GM18907 (cell line): ENCODE measurements at regions not wholly inside any gene's neighbourhood (a gene's known extent, or its start where the extent isn't known, plus 50 kb on each side); places are given as distances from the start of the nearest gene placed in this dataset.
A peak's percentile ranks its signal among the peaks of the same experiment; 100 is the strongest.
"Not testable (repeated sequence)": the region's sequence is repeated elsewhere in the genome, so short reads cannot be mapped to it uniquely, and the experiment has no call there.

Experiments
- ATAC-seq: cut with Tn5 transposase; IDR thresholded peaks from one replicate; pipeline ENCODE4 v1.9.1; 2021; ENCODE audit warnings: mild to moderate bottlenecking, moderate library complexity; ENCODE audit not compliant: unreplicated experiment

DNA sequence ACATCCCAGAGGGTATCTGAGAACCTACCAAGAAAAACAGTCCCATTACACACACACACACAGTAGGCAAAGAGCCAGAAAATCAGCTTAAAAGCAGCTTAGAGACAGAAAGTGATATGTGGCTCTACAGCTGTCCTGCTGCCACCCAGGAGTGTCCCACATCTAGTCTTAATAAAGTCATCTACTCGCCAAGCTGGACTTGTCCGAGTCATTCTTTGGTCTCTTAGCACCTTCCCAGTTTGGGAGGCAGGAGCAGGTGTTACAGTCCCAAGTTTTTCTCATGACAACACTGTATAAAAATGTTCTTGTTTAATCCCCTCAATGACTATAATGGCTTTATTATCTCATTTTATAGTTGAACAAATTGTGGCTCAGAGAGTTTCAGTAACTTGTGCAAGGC is 252.5 kb upstream of the CASK start:
- no peak for ATAC-seq

DNA sequence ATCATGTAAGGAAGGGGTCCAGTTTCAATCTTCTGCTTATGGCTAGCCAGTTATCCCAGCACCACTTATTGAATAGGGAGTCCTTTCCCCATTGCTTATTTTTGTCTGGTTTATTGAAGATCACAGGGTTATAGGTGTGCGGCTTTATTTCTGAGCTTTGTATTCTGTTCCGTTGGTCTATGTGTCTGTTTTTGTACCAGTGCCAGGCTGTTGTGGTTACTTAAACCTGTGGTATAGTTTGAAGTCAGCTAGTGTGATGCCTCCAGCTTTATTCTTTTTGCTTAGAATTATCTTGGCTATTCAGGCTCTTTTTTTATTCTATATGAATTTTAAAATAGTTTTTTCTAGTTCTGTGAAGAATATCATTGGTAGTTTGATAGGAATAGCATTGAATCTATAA is 234.6 kb upstream of the CASK start:
- not testable (repeated sequence) for ATAC-seq

DNA sequence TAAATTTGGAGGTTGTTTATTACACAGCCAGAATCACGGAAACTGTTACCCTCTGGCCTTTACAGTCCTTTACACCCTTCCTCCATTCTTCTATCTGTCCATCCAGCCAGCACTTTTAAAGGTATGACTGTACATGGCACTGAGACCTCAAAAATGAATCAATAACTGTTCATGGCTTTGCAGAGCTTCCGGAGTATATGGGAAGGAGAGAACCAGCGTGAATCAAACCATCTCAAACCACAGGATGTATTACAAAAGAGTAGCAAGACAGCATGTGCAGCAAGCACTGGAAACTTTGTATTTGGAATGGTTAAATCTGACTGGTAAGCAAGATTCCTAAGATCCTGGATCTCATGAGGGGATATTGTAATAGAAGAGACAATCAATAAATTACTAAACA is 228.5 kb upstream of the CASK start:
- ATAC-seq: no peak

DNA sequence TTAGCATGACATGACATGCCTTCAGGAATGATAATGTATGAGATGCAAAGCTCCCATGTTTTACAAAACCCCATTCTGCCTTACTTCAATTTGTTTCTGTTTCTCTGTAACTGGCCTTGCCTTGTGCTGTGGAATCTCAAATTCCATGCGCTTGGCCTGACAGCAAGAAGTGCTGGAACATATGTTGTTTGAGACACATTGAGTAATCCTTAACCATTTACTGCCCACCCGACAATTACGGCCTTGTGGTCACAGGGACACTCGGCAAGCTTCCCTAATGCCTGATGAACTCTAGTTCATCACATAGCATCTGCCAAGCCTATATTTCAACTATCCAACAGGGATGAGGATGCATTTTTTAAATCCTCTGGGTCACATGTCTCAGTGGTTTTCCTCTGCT is 226.4 kb upstream of the CASK start:
- ATAC-seq: no peak

DNA sequence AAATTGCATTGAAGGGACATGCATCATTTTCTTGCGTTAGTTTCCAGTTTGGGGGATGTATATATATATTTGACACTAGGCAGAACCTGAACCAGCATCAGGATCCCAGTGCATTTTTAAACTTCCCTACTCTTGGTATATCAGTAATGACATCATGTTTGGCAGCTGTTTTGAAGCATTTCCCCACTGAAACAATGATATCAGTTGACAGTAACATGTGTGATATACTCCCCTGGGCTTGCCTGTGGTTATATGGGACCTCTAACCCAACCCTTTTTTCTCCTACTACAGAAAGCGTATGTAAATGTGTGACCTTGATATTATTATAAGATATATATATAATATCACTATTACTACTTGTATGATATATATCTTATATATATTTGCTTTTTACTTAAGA is 225.9 kb upstream of the CASK start:
- ATAC-seq: no peak

DNA sequence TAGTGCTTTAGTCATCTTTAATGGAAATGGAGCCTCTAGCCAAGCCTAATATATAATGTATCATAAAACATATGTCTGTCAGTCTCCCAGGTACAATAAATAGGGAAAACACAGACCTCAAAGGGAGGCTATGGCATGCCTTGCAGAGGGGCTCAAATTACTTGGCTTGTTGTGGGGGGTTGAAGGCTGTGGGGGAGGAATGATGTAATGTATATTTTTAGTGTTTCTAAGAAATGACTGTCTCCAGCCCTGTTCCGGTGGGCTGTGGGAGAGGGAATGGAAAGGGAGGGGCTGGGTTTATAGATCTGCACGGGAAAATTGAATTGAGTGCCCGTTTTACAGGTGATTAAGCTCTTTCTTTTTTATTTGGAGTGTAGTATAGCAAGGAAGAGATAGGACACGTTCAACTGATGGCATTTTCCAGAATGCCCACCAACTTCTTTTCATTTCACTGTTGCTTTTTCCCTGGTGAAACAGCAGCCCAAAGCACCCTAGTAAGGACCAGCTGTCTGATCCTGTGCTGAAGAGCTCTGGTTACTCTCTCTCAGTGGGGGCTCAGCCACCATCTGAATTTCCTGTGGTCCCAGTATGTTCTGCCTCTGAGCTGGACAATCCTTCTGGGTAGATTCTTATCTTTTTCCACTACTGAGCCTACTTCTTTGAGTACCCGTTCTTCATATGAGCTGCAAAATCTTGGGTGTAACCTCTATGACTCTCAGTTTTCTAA is 220.7 kb upstream of the CASK start:
- ATAC-seq: no peak

DNA sequence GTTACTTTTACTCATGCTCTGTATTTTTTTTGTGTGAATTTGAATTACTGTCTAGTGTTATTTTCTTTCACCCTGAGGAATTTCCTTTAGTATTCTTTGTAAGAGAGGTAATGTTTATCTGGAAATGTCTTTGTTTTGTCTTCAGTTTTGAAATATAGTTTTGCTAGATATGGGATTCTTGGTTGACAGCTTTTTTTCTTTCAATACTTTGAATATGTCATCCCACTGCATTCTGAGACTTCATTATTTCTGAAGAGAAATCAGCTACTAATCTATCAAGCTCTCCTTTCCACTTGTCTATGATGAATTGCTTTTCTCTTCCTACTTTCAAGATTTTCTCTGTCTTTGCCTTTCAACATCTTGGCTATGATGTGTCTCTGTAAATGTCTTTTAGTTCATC is 217.0 kb upstream of the CASK start:
- no peak for ATAC-seq

DNA sequence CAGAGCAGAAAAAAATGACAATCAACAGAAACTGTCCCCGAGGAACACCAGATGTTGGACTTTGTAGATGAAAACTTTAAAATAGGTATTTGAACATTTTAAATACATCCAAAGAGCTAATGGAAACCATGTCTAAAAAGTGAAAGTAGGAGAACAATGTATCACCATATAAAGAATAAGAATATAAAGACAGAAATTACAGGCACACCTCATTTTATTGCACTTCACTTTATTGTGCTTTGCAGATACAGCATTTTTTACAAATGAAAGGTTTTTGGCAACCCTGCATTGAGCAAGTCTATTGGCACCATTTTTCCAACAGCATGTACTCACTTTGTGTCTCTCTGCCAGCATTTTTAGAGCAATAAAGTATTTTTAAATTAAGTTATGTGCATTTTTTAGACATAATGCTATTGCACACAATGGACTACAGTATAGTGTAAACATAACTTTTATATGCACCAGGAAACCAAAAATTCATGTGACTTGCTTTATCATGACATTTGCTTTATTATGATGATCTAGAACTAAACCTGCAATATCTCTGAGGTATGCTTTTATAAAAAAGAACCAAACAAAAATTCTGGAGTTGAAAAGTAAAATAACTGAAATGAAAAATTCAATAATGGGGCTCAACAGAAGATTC is 212.4 kb upstream of the CASK start:
- ATAC-seq: no peak

DNA sequence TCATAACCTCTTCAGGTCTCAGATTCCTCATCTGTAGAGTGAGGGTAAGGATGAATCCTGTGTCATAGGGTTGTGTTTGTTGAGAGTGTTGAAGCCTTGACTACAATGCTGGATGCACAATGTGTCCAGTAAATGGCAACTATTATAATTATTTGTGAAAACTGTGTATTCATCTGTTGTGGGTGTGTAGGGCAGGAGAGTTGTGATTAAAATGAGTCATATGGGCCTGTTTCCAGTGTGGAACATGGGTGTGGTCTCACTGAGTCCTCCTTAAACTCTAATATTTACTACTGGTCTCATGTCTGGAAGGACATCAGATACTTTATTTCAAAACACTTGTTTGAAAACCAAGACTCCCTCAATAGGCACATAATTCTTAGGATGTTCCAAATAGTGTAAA is 208.5 kb upstream of the CASK start:
- ATAC-seq: no peak

DNA sequence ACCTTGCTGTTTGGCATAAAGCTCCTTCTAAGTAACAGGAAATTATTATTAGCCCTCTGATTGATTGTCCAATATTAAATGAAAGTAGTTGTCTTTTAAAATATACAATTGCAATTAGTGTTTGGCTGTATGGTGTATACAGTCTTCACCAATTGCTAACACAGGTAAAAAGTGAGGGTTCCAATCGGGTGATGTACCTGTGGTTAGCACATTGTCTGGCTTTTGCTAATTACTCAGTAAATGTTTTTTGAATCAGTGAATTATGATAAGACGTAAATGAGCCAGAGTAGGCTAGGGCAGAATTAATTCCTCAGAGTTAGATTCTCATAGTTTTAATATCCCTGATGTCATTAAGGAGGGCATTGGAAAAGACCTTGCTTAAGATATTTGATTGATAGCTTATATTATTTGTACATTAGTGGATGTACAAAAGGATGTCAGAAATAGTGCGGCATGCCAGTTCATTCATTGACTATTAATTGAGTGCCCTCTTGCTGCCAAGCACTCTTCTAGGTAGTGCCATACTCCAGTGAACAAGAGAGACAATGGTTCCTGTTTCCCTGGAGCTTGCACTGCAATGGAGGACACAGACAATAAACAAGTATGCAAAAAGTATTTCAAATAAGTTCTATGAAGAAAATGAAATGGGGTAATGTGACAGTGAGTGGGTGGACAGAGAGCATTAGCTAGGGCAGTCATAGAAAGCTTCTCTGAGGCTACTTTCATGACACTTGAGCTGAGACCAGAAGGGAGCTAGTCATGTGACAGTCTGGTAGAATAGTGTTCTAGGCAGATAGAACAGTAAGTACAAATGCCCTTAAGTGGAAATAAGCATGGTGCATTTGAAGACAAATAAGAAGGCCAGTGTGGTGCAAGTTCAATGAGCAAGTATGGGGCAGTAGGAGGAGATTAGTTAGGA is 205.9 kb upstream of the CASK start:
- no peak for ATAC-seq

DNA sequence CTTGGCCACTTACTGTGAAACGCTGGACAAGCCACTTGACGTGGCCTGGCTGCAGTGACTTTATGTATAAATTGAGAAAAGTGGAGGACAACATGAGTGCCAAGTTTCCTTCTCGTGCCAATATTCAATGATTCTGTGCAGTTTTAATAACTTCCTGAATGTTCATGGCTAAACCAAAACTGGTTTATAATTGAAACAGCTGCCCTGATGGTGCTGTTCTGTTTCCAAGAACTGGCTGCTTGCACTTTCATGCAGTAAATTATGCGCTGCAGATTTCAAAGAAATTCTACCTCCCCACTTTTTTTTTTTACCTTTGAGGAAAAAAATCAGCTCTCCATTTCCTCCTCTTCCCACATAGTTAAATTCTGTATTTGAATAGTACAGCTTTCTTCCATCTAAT is 205.2 kb upstream of the CASK start:
- ATAC-seq: peak; percentile 21

DNA sequence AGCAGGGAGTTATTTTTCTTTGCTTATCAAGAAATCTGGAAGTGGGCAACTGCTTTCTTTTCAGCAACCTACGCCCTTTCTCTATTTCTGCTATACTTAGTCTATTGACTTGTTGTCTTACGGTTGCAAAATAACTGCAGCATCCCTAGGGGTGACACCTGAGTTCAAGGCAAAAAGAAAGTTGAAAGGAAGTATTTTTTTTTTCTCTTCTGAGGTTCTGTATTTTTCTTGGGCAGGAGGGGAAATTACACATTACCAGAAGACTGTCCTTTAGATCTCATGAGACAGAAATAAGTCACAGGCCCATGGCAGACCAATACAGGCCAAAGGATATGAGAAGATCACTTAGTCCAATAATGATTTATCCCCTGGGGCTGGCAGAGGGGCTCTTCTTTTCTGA is 204.7 kb upstream of the CASK start:
- peak; percentile 74 for ATAC-seq

DNA sequence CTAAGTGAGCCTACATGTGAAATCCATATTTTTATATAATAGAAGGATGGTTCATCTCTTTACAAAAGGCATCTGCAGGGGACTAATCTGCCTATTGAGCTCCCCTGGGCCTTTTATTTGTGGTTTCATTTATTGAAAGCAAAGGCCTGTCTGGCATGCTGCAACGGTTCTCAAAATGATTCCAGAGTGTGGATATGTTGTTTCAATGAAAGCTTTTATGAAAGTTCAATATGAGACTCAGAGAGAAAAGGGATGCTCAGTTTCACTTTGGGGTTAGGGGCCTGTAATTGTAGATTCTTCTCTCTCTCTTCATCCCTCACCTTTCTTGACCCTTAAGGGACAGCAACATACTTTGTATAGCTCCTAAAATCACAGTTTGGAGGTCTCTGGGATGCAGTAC is 204.2 kb upstream of the CASK start:
- no peak for ATAC-seq

DNA sequence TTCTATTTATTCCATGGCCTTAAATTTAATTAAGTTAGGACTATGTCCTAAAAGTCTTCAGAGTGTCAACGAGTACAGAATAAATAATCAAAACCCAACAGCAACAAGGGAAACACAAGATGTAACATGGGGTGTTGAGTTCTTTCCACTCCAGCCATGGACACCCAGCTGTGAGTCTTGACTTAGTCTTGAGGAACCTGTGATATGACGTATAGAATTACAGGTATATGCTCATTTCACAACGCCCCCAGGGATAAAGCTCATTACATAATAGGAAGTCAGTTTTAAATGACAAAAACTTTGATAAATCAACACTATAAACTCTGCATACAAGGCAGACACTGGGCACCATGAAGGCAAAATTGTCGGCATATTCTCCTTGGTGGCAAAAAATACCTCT is 200.0 kb upstream of the CASK start:
- no peak for ATAC-seq

DNA sequence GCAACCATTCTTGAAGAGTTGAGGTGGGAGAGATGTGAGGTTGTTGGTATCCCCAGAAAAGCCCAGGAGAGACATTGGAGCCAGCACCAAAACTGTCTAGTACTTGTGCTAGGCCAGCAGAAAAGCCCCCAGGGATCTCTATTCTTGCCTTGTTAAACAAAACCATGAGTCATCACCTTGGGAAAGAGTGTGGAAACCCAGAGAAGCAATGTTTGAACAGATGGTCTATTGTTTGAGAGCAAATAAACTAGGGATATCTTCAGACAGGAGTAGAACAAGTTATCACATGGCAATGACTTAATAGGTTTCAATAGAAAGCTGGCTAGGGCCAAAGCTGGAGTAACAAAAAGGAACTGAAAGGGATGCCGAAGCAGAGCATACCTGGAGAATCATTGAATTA is 195.7 kb upstream of the CASK start:
- ATAC-seq: no peak

DNA sequence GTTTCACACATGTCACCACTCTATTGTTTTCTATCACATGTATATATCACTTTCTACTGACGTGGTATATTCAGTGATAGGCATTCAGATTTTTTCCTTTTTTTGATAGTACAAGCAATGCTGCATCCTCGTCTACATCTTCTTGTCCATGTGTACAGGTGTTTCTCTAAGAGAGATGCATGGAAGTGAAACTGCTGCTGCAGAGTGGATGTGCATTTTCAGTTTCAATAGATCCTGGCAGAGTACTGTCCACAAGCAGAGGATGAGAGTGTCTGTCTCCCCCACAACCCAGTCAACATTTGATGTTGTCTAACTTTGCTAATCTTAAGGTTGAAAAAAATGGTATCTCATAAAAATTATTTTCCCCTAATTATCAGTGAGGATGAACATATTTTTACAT is 194.0 kb upstream of the CASK start:
- ATAC-seq: no peak

DNA sequence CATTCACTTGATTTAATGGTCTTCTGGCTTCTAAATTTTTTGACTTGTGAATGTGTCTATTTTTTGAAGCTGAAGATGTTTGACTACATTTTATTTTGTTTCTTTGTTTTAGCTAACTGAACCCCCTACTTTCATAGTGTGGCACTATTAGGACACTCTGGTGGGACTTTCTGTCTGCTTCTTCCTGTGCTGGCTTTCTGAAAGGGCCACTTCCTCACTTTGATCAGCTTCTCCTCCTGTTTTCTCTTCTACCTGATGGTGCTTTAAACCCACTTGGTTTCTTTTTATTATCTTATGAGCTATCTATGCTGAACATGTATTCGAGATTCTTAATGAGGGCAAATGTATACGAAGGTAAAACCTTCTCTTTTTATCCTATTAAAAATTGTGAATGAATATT is 186.1 kb upstream of the CASK start:
- ATAC-seq: no peak

DNA sequence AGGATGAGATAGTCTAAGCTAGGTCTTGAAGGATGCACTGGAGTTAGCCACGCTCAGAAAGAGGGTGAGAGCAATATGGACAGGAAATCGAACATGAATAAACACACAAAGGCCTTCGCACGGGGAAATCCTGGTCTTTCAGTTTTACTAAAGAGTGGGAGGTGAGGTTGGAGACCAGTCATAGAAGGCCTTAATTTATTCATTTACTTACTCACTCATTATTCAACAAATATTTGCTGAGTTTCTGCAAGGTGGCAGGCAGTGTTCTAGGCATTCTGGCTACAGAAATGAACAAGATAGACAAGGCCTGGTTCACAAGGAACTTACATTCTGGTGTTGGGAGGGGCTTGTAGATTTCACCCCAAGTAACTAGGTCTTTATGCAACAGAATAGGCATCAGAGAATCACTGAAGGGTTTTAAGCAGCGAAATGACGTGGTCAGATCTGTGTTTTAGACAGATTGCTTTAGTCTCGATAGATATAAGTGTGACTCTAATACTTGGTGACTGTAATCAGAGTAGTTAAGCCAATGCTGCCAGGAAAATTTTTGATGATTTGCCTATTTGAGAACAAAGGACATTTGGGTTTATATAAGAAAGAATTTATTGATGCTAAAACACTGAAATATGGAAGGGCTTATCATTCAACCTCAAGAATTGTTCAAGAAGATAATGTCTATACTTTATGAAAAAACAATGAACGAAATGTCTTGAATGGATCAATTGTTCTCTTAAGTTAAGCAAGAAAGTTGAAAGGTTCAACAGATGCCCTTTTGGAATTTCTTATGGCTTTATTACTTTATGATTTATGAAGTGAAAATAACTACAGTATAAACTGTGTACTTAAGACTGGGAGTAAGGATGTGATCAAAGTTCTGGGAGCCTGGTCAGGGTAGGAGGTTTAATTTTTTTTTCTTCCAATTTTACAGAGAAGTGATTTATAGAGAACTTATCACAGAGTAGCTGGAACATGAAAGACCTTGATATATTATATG is 184.4 kb upstream of the CASK start:
- ATAC-seq: peak; percentile 64

DNA sequence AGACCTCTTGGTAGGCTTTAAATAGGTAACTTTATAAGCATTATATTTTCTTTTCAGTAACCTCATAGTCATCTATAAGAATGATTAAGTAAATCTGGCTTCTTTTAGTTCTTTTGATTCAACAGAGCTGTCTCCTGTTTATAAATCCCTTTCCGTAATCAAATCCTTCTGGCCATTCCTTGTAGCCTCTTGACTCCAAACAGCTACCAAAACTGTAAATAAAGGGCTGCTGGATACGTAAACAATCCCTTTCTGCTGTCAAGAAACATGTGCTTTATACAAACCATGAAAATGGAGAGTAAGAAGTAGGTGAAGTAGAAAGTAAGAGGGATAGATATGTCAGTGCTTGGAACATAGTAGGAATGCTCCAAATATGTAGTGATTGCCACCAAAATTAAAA is 183.2 kb upstream of the CASK start:
- ATAC-seq: no peak

DNA sequence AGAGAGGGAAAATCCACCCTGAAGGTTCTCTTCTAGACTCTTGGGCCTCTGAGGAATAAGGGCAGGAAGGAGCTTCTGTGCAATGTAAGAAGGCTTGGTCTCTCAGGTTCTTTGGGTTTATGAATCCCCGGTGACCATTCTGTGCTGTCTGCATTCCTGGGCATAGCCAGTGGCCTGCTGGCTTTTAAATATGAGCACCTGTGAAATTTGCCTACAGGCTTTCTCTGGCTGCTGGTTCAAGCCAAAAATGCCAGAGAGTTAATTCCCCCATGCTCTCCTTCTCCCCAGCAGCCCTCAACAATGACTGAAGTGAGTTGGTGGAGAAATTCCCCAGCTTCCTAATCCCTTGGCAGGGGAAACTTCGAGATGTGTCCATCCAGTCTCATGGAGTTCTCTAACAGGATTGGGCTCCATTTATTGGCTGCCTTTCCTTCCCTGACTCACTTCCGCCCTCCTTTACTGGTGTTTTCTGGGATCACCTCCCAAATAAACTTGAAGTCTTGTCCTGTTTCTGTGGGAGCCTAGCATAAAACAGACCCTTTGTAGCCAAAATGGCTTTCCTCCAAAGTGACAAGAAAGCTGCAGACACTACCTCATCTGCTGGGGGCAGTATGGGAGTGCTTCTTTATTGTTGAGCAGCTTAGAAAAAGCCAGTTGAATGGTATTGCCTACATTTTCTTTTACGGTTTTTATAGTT is 179.4 kb upstream of the CASK start:
- no peak for ATAC-seq
